ENCODE measurements at regions not wholly inside any gene's neighbourhood (a gene's known extent, or its start where the extent isn't known, plus 50 kb on each side); places are given as distances from the start of the nearest gene placed in this dataset.
"Not testable (repeated sequence)": the region's sequence is repeated elsewhere in the genome, so short reads cannot be mapped to it uniquely, and the experiment has no call there.

- Histone ChIP-seq H3K4me1 (ENCODE audit: insufficient read depth, poor library complexity, severe bottlenecking) (no peaks in the 10 kb centered on the region), H3K27me3 (ENCODE audit: insufficient read depth, poor library complexity, severe bottlenecking) (no peaks in the 10 kb centered on the region), H3K9me3 (ENCODE audit: severe bottlenecking) (no peaks in the 10 kb centered on the region), H3K4me3 (ENCODE audit: severe bottlenecking) (no peak overlapping the region), H3K27ac (ENCODE audit: poor library complexity, severe bottlenecking) (no peak overlapping the region), H3K36me3 (ENCODE audit: low read depth) (no peaks in the 10 kb centered on the region)
- ATAC-seq (ENCODE audit: low read depth): no peak
- no peak for TF ChIP-seq CTCF (IDR thresholded peaks at IDR 0.05; ENCODE audit: poor library complexity, severe bottlenecking)
- DNase-seq (ENCODE audit: low spot score): no peak
Observed at GRCh38 chr2:77746780-77747179, 224.6 kb upstream of the LRRTM4 start.

GRCh38 chr2:77753710-77754345, 231.7 kb upstream of the LRRTM4 start:
- not testable (repeated sequence) for H3K9me3 ChIP-seq (ENCODE audit: severe bottlenecking); H3K4me1 ChIP-seq (ENCODE audit: insufficient read depth, poor library complexity, severe bottlenecking); H3K27me3 ChIP-seq (ENCODE audit: insufficient read depth, poor library complexity, severe bottlenecking); H3K36me3 ChIP-seq (ENCODE audit: low read depth); H3K4me3 ChIP-seq (ENCODE audit: severe bottlenecking); DNase-seq (ENCODE audit: low spot score); H3K27ac ChIP-seq (ENCODE audit: poor library complexity, severe bottlenecking); ATAC-seq (ENCODE audit: low read depth)

- Histone ChIP-seq H3K36me3 (ENCODE audit: low read depth) (no peaks in the 10 kb centered on the region), H3K27ac (ENCODE audit: poor library complexity, severe bottlenecking) (no peak overlapping the region), H3K27me3 (ENCODE audit: insufficient read depth, poor library complexity, severe bottlenecking) (no peaks in the 10 kb centered on the region), H3K4me1 (ENCODE audit: insufficient read depth, poor library complexity, severe bottlenecking) (no peaks in the 10 kb centered on the region), H3K9me3 (ENCODE audit: severe bottlenecking) (no peaks in the 10 kb centered on the region), H3K4me3 (ENCODE audit: severe bottlenecking) (no peak overlapping the region)
- ATAC-seq (ENCODE audit: low read depth) (no peak), DNase-seq (ENCODE audit: low spot score) (no peak)
- TF ChIP-seq CTCF (IDR thresholded peaks at IDR 0.05; ENCODE audit: poor library complexity, severe bottlenecking): no peak
Observed at GRCh38 chr2:77767388-77768076, 245.4 kb upstream of the LRRTM4 start.

GRCh38 chr2:77768508-77768907, 246.3 kb upstream of the LRRTM4 start:
- H3K36me3 ChIP-seq (ENCODE audit: low read depth): no peaks in the 10 kb centered on the region
- no peaks in the 10 kb centered on the region for H3K4me1 ChIP-seq (ENCODE audit: insufficient read depth, poor library complexity, severe bottlenecking)
- H3K27ac ChIP-seq (ENCODE audit: poor library complexity, severe bottlenecking): no peak overlapping the region
- H3K4me3 ChIP-seq (ENCODE audit: severe bottlenecking): no peak overlapping the region
- ATAC-seq (ENCODE audit: low read depth): no peak
- no peak for TF ChIP-seq CTCF (IDR thresholded peaks at IDR 0.05; ENCODE audit: poor library complexity, severe bottlenecking)
- no peaks in the 10 kb centered on the region for H3K27me3 ChIP-seq (ENCODE audit: insufficient read depth, poor library complexity, severe bottlenecking)
- DNase-seq (ENCODE audit: low spot score): no peak
- H3K9me3 ChIP-seq (ENCODE audit: severe bottlenecking): no peaks in the 10 kb centered on the region

- Histone ChIP-seq H3K9me3 (ENCODE audit: severe bottlenecking) (no peaks in the 10 kb centered on the region), H3K4me3 (ENCODE audit: severe bottlenecking) (no peak overlapping the region), H3K27ac (ENCODE audit: poor library complexity, severe bottlenecking) (no peak overlapping the region), H3K36me3 (ENCODE audit: low read depth) (no peaks in the 10 kb centered on the region), H3K27me3 (ENCODE audit: insufficient read depth, poor library complexity, severe bottlenecking) (no peaks in the 10 kb centered on the region), H3K4me1 (ENCODE audit: insufficient read depth, poor library complexity, severe bottlenecking) (no peaks in the 10 kb centered on the region)
- no peak for DNase-seq (ENCODE audit: low spot score)
- TF ChIP-seq CTCF (IDR thresholded peaks at IDR 0.05; ENCODE audit: poor library complexity, severe bottlenecking): no peak
- no peak for ATAC-seq (ENCODE audit: low read depth)
Observed at GRCh38 chr2:77778917-77779316, 256.7 kb upstream of the LRRTM4 start.

- H3K4me1 ChIP-seq (ENCODE audit: insufficient read depth, poor library complexity, severe bottlenecking); H3K27me3 ChIP-seq (ENCODE audit: insufficient read depth, poor library complexity, severe bottlenecking); H3K27ac ChIP-seq (ENCODE audit: poor library complexity, severe bottlenecking); H3K36me3 ChIP-seq (ENCODE audit: low read depth); ATAC-seq (ENCODE audit: low read depth); DNase-seq (ENCODE audit: low spot score); H3K9me3 ChIP-seq (ENCODE audit: severe bottlenecking); H3K4me3 ChIP-seq (ENCODE audit: severe bottlenecking): not testable (repeated sequence)
Observed at GRCh38 chr2:77793500-77793899, 271.3 kb upstream of the LRRTM4 start.
